HG03095 (cell line): ENCODE measurements at regions not wholly inside any gene's neighbourhood (a gene's known extent, or its start where the extent isn't known, plus 50 kb on each side); places are given as distances from the start of the nearest gene placed in this dataset.
A peak's percentile ranks its signal among the peaks of the same experiment; 100 is the strongest.

Experiments
- ATAC-seq: cut with Tn5 transposase; IDR thresholded peaks from one replicate; pipeline ENCODE4 v1.9.1; 2021; ENCODE audit warnings: moderate library complexity; ENCODE audit not compliant: unreplicated experiment

GRCh38 chr7:155201325-155202087 is 96.2 kb upstream of the INSIG1 start:
- ATAC-seq: no peak

- ATAC-seq: no peak
Observed at GRCh38 chr7:155202106-155202871, 95.4 kb upstream of the INSIG1 start.

DNA sequence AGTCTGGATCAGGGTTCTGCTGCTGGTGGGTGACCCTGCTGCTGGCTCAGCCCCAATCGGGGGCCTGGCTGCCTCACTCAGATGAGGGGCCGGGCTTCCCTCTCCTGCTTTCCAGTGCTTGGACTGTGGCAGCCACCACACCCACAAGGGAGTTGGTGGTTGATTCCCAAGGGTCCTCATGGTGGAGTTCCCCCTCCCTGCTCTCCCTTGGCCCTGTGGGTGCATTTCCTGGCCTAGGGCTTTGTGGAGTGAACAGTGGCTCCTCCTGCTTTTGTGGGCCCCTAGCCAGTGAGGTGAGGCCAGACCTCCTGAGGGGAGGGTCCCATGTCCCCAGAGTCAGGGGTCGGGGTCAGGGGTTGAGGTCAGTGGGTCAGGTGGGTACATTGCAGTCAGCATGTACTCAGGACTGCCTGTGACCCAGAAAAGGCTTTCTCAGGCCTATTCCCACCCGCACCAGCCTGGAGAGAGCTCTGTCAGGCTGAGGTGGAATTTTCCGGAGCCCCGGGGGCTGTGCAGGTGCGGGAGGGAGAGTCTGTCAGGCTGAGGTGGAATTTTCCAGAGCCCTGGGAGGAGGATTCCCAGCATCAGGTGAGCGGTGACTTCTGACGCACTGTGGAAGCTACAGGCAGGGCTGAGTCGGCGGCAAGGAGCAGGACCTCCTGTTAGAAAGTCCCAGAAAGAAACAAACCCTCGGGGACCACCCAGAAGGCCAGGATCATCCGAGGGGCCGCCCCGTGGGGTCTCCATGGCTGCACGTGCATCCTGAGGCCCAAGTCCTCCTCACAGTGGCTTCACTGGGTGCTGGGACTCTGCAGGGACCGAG is 94.4 kb upstream of the INSIG1 start:
- ATAC-seq: no peak

DNA sequence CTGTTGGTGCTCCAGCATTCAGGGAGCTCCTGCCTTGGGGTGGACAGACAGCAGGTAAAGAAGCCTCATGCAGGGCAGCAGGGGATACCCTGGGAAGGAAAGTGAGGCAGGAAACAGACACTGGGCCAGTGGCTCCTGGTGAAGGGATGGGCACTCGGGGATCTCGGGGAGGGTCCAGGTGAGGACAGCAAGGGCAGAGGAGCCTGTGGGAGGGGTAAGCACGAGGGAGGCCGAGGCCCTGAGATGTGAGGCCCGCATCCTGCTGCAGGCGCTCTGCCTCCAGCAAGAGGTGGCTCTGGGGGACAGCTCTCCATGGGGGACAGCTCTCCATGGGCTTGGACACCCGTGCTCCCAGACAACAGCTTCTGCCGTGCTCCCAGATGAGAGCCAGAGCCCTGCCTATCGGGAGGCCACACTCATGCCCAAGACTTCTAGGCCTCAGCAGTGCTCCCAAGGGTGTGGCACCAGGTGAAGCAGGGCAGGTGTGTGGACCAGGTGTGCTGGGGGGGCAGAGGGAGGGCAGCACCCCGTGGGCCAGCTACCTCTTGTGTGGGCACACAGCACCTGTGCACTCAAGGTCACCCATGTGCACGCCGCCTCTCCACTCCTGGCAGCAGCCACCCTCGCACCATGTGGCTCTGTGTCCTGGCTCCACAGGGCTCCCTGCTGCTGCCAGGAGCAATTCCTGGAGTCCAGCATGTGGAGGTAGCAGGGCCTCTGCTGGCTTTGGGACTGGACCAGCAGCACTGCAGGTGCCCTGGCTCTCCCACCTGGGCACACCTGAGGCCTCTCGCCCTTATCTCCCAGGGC is 93.6 kb upstream of the INSIG1 start:
- ATAC-seq: no peak

GRCh38 chr7:155204744-155205367 is 92.8 kb upstream of the INSIG1 start:
- ATAC-seq: no peak

DNA sequence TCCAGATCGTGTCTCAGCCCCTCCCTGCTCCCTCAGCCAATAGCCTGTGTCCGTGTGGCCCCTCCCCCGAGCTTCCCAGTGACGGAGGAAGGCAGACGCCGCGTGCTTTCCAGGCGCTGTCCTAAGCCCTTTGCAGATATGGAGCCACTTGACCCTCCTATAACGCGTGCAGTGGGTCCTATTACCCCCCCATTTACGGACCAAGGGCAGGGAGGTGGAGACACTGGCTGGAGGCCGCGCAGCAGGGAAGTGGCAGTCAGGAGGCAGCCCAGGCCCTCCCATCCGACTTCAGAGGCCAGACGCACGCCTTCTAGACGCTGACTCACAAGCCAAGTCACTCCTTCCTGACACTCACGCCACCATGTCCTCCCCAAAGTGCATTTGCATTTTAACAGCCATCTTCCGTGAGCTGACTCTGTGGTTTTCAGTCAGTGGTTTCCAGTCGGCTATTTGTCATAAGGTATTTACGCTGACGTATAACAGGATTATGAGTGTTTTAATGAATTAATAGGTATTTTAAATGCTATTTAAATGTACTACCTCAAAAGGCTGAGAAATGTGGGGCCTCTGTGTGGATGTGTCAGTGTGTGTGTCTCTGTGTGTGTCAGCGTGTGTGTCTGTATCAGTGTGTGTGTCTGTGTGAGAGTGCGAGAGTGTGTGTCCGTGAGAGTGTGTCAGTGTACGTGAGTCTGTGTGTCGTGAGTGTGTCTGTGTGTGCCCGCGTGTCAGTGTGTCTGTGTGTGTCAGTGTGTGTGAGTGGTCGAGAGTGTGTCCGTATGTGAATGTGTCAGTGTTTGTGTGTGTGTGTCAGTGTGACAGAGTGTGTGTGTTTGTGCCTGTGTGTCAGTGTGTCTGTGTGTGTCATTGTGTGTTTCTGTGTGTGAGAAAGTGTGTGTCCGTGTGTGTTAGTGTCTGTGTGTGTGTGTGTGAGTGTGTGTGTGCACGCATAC is 92.0 kb upstream of the INSIG1 start:
- ATAC-seq: peak; percentile 78

DNA sequence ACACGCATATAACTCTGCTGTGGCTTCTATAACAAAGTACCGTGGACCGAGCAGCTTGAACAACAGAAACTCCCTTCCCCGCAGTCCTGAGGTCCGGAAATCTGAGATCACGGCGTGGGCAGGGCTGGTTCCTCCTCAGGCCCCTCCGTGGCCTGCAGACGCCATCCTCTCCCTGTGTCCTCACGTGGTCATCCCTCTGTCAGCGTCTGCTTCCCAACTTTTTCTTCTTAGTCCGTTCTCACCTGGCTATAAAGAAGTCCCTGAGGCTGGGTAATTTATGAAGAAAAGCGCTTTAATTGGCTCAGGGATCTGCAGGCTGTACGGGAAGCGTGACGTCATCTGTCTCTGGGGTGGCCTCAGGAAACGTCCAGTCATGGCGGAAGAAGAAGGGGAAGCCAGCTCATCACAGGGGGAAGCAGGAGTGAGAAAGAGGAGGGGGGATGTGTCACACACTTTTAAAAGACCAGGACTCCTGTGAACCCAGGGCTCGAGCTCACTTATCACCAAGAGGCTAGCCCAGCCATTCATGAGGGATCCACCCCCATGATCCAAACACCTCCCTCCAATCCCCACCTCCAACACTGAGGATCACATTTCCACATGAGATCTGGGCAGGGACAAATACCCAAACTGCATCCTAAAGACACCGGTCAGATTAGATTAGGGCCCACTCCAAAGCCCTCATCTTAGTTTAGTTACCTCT is 91.2 kb upstream of the INSIG1 start:
- peak; percentile 44 for ATAC-seq

- no peak for ATAC-seq
Observed at GRCh38 chr7:155207326-155208002, 90.2 kb upstream of the INSIG1 start.

GRCh38 chr7:155208681-155209477 is 88.8 kb upstream of the INSIG1 start:
- no peak for ATAC-seq

GRCh38 chr7:155209478-155210319 is 88.0 kb upstream of the INSIG1 start:
- ATAC-seq: no peak

GRCh38 chr7:155210356-155210755 is 87.3 kb upstream of the INSIG1 start:
- no peak for ATAC-seq

- no peak for ATAC-seq
Observed at GRCh38 chr7:155211173-155211572, 86.5 kb upstream of the INSIG1 start.

GRCh38 chr7:155211761-155212160 is 85.9 kb upstream of the INSIG1 start:
- ATAC-seq: no peak

DNA sequence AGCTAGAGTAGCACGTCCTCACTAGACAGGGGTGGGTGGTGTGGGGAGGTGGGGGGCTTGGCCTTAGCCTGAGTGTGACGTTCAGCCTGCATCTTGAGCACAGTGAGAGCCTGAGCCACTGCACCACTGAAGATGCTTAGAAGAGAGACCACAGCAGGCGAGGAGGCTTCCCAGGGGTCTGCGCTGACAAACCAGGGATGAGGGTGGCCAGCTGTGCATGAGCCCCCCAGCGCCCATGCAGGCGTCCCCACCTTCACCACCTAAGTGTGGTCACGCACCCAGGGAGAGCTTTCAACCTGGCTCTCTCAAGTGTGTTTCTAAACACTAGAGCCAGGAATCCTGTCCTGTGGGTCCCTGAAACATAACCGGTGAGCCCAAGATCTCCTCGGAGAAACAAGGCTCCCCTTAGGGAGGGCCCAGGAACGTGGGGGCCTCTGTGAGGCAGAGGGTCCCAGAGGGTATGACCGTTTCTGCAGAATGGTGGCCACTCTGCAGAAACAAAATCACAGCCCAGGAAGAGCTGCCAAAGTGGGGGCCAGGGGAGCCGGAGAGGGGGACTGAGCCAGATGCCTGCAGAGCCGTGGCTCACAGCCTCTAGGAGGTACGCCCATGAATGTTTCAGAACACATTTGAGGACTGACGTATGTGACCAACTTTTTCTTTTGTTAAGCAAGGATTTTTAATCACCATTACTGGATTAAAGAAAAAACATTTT is 85.2 kb upstream of the INSIG1 start:
- no peak for ATAC-seq

- no peak for ATAC-seq
Observed at GRCh38 chr7:155213385-155213784, 84.3 kb upstream of the INSIG1 start.
